ENCODE measurements at regions not wholly inside any gene's neighbourhood (a gene's known extent, or its start where the extent isn't known, plus 50 kb on each side); places are given as distances from the start of the nearest gene placed in this dataset.
"Not testable (repeated sequence)": the region's sequence is repeated elsewhere in the genome, so short reads cannot be mapped to it uniquely, and the experiment has no call there.

- DNase-seq = no peak
These were observed 1585.2 kb downstream of the EFNA5 start for GRCh38 chr5:106085556-106085955.

- DNase-seq = no peak
These were observed 1585.6 kb downstream of the EFNA5 start for GRCh38 chr5:106085136-106085535.

- no peak for DNase-seq
These were observed 1590.2 kb downstream of the EFNA5 start for GRCh38 chr5:106080535-106080934.

- DNase-seq = no peak
These were observed 1594.1 kb downstream of the EFNA5 start for GRCh38 chr5:106076655-106077054.

- DNase-seq = no peak
These were observed 1598.5 kb downstream of the EFNA5 start for GRCh38 chr5:106072208-106072607.

- no peak for DNase-seq
These were observed 1623.4 kb downstream of the EFNA5 start for GRCh38 chr5:106047341-106047740.

- not testable (repeated sequence) for DNase-seq
These were observed 1638.7 kb downstream of the EFNA5 start for GRCh38 chr5:106032069-106032468.

- DNase-seq = no peak
These were observed 1642.4 kb downstream of the EFNA5 start for GRCh38 chr5:106028314-106028713.

- DNase-seq = no peak
These were observed 1649.8 kb downstream of the EFNA5 start for GRCh38 chr5:106020894-106021293.

- peak; percentile 37 for DNase-seq
These were observed 1651.5 kb downstream of the EFNA5 start for GRCh38 chr5:106019261-106019660.

- DNase-seq = no peak
These were observed 1653.4 kb downstream of the EFNA5 start for GRCh38 chr5:106017243-106017857.

- no peak for DNase-seq
These were observed 1656.5 kb downstream of the EFNA5 start for GRCh38 chr5:106014262-106014661.

- no peak for DNase-seq
These were observed 1664.5 kb downstream of the EFNA5 start for GRCh38 chr5:106006242-106006641.

GRCh38 chr5:105998991-105999390 lies 1671.7 kb downstream of the EFNA5 start:
- DNase-seq = not testable (repeated sequence)

- DNase-seq = no peak
These were observed 1677.7 kb downstream of the EFNA5 start for GRCh38 chr5:105993027-105993426.

GRCh38 chr5:105982526-105982925 lies 1688.2 kb downstream of the EFNA5 start:
- DNase-seq = no peak

GRCh38 chr5:105978011-105978410 lies 1692.7 kb downstream of the EFNA5 start:
- no peak for DNase-seq

GRCh38 chr5:105977163-105977562 lies 1693.6 kb downstream of the EFNA5 start:
- DNase-seq = no peak

- no peak for DNase-seq
These were observed 1699.8 kb downstream of the EFNA5 start for GRCh38 chr5:105970919-105971318.

- DNase-seq = no peak
These were observed 1701.8 kb downstream of the EFNA5 start for GRCh38 chr5:105968981-105969380.

GRCh38 chr5:105963696-105964255 lies 1707.0 kb downstream of the EFNA5 start:
- no peak for DNase-seq

GRCh38 chr5:105961572-105961971 lies 1709.2 kb downstream of the EFNA5 start:
- no peak for DNase-seq

GRCh38 chr5:105956456-105957196 lies 1714.1 kb downstream of the EFNA5 start:
- no peak for DNase-seq

- DNase-seq = no peak
These were observed 1716.4 kb downstream of the EFNA5 start for GRCh38 chr5:105954341-105954740.

Measured in eye (tissue), 1 donor.